PC-3 (cell line): ENCODE measurements at regions not wholly inside any gene's neighbourhood (a gene's known extent, or its start where the extent isn't known, plus 50 kb on each side); places are given as distances from the start of the nearest gene placed in this dataset.

Source experiments
- CTCF ChIP-seq: fragments of 300-600 bp; sonication (generic); conservative IDR thresholded peaks from 2 replicates; pipeline ENCODE4 v1.5.1; 2017; ENCODE audit warnings: antibody characterized with exemption, low read depth, mild to moderate bottlenecking, low read length
- EZH2 ChIP-seq: fragments of 300-600 bp; sonication (generic); IDR thresholded peaks from one replicate; pipeline ENCODE4 v1.6.1; 2017; ENCODE audit warnings: antibody characterized with exemption, mild to moderate bottlenecking, low read length; ENCODE audit not compliant: unreplicated experiment
- EZH2phosphoT487 ChIP-seq: fragments of 300-600 bp; sonication (generic); IDR thresholded peaks from 2 replicates; pipeline ENCODE4 v1.6.1; 2018; ENCODE audit warnings: mild to moderate bottlenecking, antibody characterized with exemption, low read length, borderline replicate concordance

- no peak for TF ChIP-seq CTCF
- TF ChIP-seq EZH2phosphoT487 = no peak
- TF ChIP-seq EZH2 = no peak
Measured at GRCh38 chr21:20329636-20330035, 668.6 kb upstream of the NCAM2 start.
